Activated CD4-positive, alpha-beta T cell treated with anti-CD3 and anti-CD28 coated beads, Interleukin-2, Interleukin-4, amounts not matched to agents 100 ng/mL and 50 ng/mL, durations not matched to agents 16 hours and 8 hours (primary cell): ENCODE measurements at regions not wholly inside any gene's neighbourhood (a gene's known extent, or its start where the extent isn't known, plus 50 kb on each side); places are given as distances from the start of the nearest gene placed in this dataset.

Source experiments
- DNase-seq: peaks from one replicate; pipeline ENCODE4 v3.0.0-alpha.2; 2020; ENCODE audit warnings: low spot score

GRCh38 chr5:73291873-73292272 is 118.9 kb downstream of the TMEM174 start:
- no peak for DNase-seq

- no peak for DNase-seq
Measured at GRCh38 chr5:73290242-73290641, 117.2 kb downstream of the TMEM174 start.

- no peak for DNase-seq
Measured at GRCh38 chr5:73288803-73289720, 116.1 kb downstream of the TMEM174 start.

- no peak for DNase-seq
Measured at GRCh38 chr5:73286896-73287295, 113.9 kb downstream of the TMEM174 start.

- DNase-seq: no peak
Measured at GRCh38 chr5:73284985-73285384, 112.0 kb downstream of the TMEM174 start.

GRCh38 chr5:73284220-73284795 is 111.3 kb downstream of the TMEM174 start:
- DNase-seq: no peak

- DNase-seq: no peak
Measured at GRCh38 chr5:73282923-73283322, 109.9 kb downstream of the TMEM174 start.

- DNase-seq: no peak
Measured at GRCh38 chr5:73282383-73282782, 109.4 kb downstream of the TMEM174 start.

GRCh38 chr5:73280821-73281746 is 108.1 kb downstream of the TMEM174 start:
- DNase-seq: no peak

GRCh38 chr5:73280386-73280785 is 107.4 kb downstream of the TMEM174 start:
- DNase-seq: no peak

- no peak for DNase-seq
Measured at GRCh38 chr5:73279805-73280204, 106.8 kb downstream of the TMEM174 start.

GRCh38 chr5:73278693-73279092 is 105.7 kb downstream of the TMEM174 start:
- DNase-seq: no peak

- no peak for DNase-seq
Measured at GRCh38 chr5:73274881-73275663, 102.1 kb downstream of the TMEM174 start.

GRCh38 chr5:73274121-73274520 is 101.1 kb downstream of the TMEM174 start:
- DNase-seq: no peak

- DNase-seq: no peak
Measured at GRCh38 chr5:73273379-73274050, 100.5 kb downstream of the TMEM174 start.

GRCh38 chr5:73272351-73272750 is 99.4 kb downstream of the TMEM174 start:
- DNase-seq: no peak

GRCh38 chr5:73268826-73269225 is 95.8 kb downstream of the TMEM174 start:
- no peak for DNase-seq

- DNase-seq: no peak
Measured at GRCh38 chr5:73267766-73268435, 94.9 kb downstream of the TMEM174 start.

GRCh38 chr5:73266925-73267765 is 94.2 kb downstream of the TMEM174 start:
- no peak for DNase-seq
